H1 (cell line): ENCODE measurements at regions not wholly inside any gene's neighbourhood (a gene's known extent, or its start where the extent isn't known, plus 50 kb on each side); places are given as distances from the start of the nearest gene placed in this dataset.
A peak's percentile ranks its signal among the peaks of the same experiment; 100 is the strongest.

Experiments
- BACH1 ChIP-seq: IDR thresholded peaks from 2 replicates; pipeline ENCODE4 v1.6.1; 2012; ENCODE audit warnings: low read length, improper control_type of control experiment
- MAFK ChIP-seq: IDR thresholded peaks from 2 replicates; pipeline ENCODE4 v1.6.1; 2012; ENCODE audit warnings: low read depth, mild to moderate bottlenecking, improper control_type of control experiment, low read length
- PHF8 ChIP-seq: fragments of 200-600 bp; sonication (generic); conservative IDR thresholded peaks from 2 replicates; pipeline ENCODE4 v1.7.1; 2012; ENCODE audit warnings: low read depth, mild to moderate bottlenecking, inconsistent platforms, low read length, moderate library complexity
- POLR2A ChIP-seq, 2 experiments: IDR thresholded peaks; 1 replicate in 1 of 2; 2 replicates in 1 of 2; pipeline ENCODE4 v1.6.1; 2011; ENCODE audit warnings: low read depth in 2 of 2, low read length in 2 of 2, mild to moderate bottlenecking in 2 of 2; ENCODE audit errors: control extremely low read depth in 1 of 2
- RAD21 ChIP-seq, 2 experiments: IDR thresholded peaks in 1 of 2; conservative IDR thresholded peaks in 1 of 2; 2 replicates each; pipeline ENCODE4 v1.6.1; 2011; ENCODE audit warnings: low read depth in 2 of 2, low read length in 2 of 2, improper control_type of control experiment in 1 of 2, inconsistent platforms in 1 of 2, mild to moderate bottlenecking in 1 of 2, moderate library complexity in 1 of 2
- RXRA ChIP-seq: IDR thresholded peaks from 2 replicates; pipeline ENCODE4 v1.6.1; 2011; ENCODE audit warnings: low read depth, mild to moderate bottlenecking, low read length, moderate library complexity; ENCODE audit not compliant: insufficient read depth
- SIN3A ChIP-seq, 2 experiments: IDR thresholded peaks in 1 of 2; conservative IDR thresholded peaks in 1 of 2; 2 replicates each; pipeline ENCODE4 v1.6.1; 2011 to 2012; ENCODE audit warnings: low read length in 2 of 2, improper control_type of control experiment in 1 of 2, low read depth in 1 of 2, mild to moderate bottlenecking in 1 of 2
- SIRT6 ChIP-seq: IDR thresholded peaks from one replicate; pipeline ENCODE4 v1.7.1; 2012; ENCODE audit warnings: low read length, inconsistent platforms
- SIX5 ChIP-seq: IDR thresholded peaks from 2 replicates; pipeline ENCODE4 v1.6.1; 2011; ENCODE audit warnings: mild to moderate bottlenecking, low read depth, low read length
- TEAD4 ChIP-seq: IDR thresholded peaks from 2 replicates; pipeline ENCODE4 v1.6.1; 2012; ENCODE audit warnings: low read depth, low read length, inconsistent platforms, mixed read lengths
- TF ChIP-seq, protein P1 (sequence below): fragments of 300-600 bp; sonication (generic); IDR thresholded peaks from 2 replicates; pipeline ENCODE4 v1.7.1; 2012; ENCODE audit warnings: low read length, moderate library complexity, mild to moderate bottlenecking, inconsistent platforms; ENCODE audit not compliant: insufficient replicate concordance

DNA sequence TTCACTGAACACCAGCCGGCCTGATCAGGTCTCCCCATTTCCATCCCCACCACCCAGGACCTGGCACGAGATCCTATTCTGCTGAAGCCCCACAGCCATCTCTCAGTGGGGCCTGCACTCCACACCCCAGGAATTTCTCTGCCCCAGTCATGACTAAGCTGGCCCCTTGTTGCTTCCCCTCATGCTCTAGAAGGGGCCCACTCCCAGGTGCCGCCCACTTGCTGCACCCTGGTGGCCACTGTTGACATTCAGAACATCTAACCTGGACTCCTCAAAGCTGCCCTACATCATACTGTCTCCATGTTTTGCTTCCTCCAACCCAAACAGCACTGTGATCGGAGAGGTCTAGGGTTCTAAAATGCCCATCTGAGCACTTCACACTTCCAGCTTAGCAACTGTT is 90.7 kb upstream of the KLHL29 start (continued):
- TF ChIP-seq, protein P1, sequence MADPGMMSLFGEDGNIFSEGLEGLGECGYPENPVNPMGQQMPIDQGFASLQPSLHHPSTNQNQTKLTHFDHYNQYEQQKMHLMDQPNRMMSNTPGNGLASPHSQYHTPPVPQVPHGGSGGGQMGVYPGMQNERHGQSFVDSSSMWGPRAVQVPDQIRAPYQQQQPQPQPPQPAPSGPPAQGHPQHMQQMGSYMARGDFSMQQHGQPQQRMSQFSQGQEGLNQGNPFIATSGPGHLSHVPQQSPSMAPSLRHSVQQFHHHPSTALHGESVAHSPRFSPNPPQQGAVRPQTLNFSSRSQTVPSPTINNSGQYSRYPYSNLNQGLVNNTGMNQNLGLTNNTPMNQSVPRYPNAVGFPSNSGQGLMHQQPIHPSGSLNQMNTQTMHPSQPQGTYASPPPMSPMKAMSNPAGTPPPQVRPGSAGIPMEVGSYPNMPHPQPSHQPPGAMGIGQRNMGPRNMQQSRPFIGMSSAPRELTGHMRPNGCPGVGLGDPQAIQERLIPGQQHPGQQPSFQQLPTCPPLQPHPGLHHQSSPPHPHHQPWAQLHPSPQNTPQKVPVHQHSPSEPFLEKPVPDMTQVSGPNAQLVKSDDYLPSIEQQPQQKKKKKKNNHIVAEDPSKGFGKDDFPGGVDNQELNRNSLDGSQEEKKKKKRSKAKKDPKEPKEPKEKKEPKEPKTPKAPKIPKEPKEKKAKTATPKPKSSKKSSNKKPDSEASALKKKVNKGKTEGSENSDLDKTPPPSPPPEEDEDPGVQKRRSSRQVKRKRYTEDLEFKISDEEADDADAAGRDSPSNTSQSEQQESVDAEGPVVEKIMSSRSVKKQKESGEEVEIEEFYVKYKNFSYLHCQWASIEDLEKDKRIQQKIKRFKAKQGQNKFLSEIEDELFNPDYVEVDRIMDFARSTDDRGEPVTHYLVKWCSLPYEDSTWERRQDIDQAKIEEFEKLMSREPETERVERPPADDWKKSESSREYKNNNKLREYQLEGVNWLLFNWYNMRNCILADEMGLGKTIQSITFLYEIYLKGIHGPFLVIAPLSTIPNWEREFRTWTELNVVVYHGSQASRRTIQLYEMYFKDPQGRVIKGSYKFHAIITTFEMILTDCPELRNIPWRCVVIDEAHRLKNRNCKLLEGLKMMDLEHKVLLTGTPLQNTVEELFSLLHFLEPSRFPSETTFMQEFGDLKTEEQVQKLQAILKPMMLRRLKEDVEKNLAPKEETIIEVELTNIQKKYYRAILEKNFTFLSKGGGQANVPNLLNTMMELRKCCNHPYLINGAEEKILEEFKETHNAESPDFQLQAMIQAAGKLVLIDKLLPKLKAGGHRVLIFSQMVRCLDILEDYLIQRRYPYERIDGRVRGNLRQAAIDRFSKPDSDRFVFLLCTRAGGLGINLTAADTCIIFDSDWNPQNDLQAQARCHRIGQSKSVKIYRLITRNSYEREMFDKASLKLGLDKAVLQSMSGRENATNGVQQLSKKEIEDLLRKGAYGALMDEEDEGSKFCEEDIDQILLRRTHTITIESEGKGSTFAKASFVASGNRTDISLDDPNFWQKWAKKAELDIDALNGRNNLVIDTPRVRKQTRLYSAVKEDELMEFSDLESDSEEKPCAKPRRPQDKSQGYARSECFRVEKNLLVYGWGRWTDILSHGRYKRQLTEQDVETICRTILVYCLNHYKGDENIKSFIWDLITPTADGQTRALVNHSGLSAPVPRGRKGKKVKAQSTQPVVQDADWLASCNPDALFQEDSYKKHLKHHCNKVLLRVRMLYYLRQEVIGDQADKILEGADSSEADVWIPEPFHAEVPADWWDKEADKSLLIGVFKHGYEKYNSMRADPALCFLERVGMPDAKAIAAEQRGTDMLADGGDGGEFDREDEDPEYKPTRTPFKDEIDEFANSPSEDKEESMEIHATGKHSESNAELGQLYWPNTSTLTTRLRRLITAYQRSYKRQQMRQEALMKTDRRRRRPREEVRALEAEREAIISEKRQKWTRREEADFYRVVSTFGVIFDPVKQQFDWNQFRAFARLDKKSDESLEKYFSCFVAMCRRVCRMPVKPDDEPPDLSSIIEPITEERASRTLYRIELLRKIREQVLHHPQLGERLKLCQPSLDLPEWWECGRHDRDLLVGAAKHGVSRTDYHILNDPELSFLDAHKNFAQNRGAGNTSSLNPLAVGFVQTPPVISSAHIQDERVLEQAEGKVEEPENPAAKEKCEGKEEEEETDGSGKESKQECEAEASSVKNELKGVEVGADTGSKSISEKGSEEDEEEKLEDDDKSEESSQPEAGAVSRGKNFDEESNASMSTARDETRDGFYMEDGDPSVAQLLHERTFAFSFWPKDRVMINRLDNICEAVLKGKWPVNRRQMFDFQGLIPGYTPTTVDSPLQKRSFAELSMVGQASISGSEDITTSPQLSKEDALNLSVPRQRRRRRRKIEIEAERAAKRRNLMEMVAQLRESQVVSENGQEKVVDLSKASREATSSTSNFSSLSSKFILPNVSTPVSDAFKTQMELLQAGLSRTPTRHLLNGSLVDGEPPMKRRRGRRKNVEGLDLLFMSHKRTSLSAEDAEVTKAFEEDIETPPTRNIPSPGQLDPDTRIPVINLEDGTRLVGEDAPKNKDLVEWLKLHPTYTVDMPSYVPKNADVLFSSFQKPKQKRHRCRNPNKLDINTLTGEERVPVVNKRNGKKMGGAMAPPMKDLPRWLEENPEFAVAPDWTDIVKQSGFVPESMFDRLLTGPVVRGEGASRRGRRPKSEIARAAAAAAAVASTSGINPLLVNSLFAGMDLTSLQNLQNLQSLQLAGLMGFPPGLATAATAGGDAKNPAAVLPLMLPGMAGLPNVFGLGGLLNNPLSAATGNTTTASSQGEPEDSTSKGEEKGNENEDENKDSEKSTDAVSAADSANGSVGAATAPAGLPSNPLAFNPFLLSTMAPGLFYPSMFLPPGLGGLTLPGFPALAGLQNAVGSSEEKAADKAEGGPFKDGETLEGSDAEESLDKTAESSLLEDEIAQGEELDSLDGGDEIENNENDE, result no peak
- TF ChIP-seq BACH1 (no peak), PHF8 (no peak), SIRT6 (no peak), POLR2A (IDR thresholded peaks at IDR 0.05; ENCODE audit: control extremely low read depth in 1 of 2, low read depth in 2 of 2, low read length in 2 of 2) (no peak), SIN3A (conservative IDR thresholded peaks at IDR 0.05 in 1 of 2, IDR thresholded peaks at IDR 0.05 in 1 of 2; ENCODE audit: low read depth in 1 of 2, low read length in 2 of 2) (no peak), MAFK (no peak), RXRA (no peak), TEAD4 (no peak), RAD21 (IDR thresholded peaks at IDR 0.05 in 1 of 2, conservative IDR thresholded peaks at IDR 0.05 in 1 of 2; ENCODE audit: low read depth in 2 of 2, low read length in 2 of 2) (peak; percentile 38 to 54; a peak in 3 of 4 replicates), SIX5 (no peak)
